ENCODE measurements at regions not wholly inside any gene's neighbourhood (a gene's known extent, or its start where the extent isn't known, plus 50 kb on each side); places are given as distances from the start of the nearest gene placed in this dataset.
"Not testable (repeated sequence)": the region's sequence is repeated elsewhere in the genome, so short reads cannot be mapped to it uniquely, and the experiment has no call there.

DNA sequence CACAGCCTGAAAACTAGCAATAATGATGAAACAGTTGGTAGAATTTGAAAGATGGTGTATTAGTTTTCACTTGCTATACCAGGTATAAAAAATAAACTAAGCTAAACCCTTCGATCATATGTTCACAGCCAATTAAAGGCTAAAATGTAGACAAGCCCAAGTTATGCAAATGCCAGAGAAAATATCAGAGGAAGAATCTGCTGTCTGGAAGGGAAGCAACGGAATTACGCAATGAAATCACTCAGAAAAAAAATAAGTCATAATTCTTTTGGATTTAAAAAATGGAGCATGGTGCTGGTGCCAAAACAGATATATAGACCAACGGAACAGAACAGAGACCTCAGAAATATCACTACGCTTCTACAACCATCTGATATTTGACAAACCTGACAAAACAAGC, 108.3 kb downstream of the ARL4C start:
- no peaks in the 10 kb centered on the region for H3K36me3 ChIP-seq
- no peak overlapping the region for H3K27ac ChIP-seq
- DNase-seq (ENCODE audit: low spot score in 2 of 2) = no peak
- H3K4me3 ChIP-seq = no peak overlapping the region
- H3K27me3 ChIP-seq = no peaks in the 10 kb centered on the region
- no peak for TF ChIP-seq EP300 (IDR thresholded peaks at IDR 0.05)
- TF ChIP-seq POLR2A (IDR thresholded peaks at IDR 0.05) = no peak
- H3K4me1 ChIP-seq = no peaks in the 10 kb centered on the region
- WGBS, 2 donors = 83 to 84% methylated on average over 5 of the region's 5 CpGs
- peaks cover 0 to 5% (median 0%) of the 10 kb centered on the region in 4 donors for H3K9me3 ChIP-seq

- no peak for DNase-seq (ENCODE audit: low spot score in 2 of 2)
- 80 to 85% methylated on average over 7 to 8 of the region's 8 CpGs for WGBS, 2 donors
- Histone ChIP-seq H3K4me3 (no peak overlapping the region), H3K9me3 (peaks cover 0 to 5% (median 0%) of the 10 kb centered on the region in 4 donors), H3K27ac (no peak overlapping the region), H3K36me3 (no peaks in the 10 kb centered on the region), H3K4me1 (no peaks in the 10 kb centered on the region), H3K27me3 (no peaks in the 10 kb centered on the region)
- TF ChIP-seq EP300 (IDR thresholded peaks at IDR 0.05) = no peak
- TF ChIP-seq POLR2A (IDR thresholded peaks at IDR 0.05) = no peak
- no peak for TF ChIP-seq CTCF (IDR thresholded peaks at IDR 0.05)
Measured at GRCh38 chr2:234386971-234387370, 109.9 kb downstream of the ARL4C start.

GRCh38 chr2:234382131-234382530, 114.8 kb downstream of the ARL4C start:
- Histone ChIP-seq H3K4me3 (no peak overlapping the region), H3K36me3 (no peaks in the 10 kb centered on the region), H3K27me3 (no peaks in the 10 kb centered on the region), H3K9me3 (no peaks in the 10 kb centered on the region), H3K4me1 (peaks cover 0 to 11% (median 0%) of the 10 kb centered on the region in 4 donors), H3K27ac (no peak overlapping the region)
- DNase-seq (ENCODE audit: low spot score in 2 of 2) = no peak
- TF ChIP-seq EP300 (IDR thresholded peaks at IDR 0.05) (no peak), CTCF (IDR thresholded peaks at IDR 0.05) (no peak), POLR2A (IDR thresholded peaks at IDR 0.05) (no peak)

- not testable (repeated sequence) for H3K36me3 ChIP-seq; H3K4me3 ChIP-seq; H3K9me3 ChIP-seq; H3K27me3 ChIP-seq; DNase-seq (ENCODE audit: low spot score in 2 of 2); H3K27ac ChIP-seq
- peaks cover 0 to 15% (median 0%) of the 10 kb centered on the region in 4 donors for H3K4me1 ChIP-seq
- 82 to 95% methylated on average over 2 of the region's 2 CpGs for WGBS, 2 donors
Measured at GRCh38 chr2:234378958-234379357, 117.9 kb downstream of the ARL4C start.

DNA sequence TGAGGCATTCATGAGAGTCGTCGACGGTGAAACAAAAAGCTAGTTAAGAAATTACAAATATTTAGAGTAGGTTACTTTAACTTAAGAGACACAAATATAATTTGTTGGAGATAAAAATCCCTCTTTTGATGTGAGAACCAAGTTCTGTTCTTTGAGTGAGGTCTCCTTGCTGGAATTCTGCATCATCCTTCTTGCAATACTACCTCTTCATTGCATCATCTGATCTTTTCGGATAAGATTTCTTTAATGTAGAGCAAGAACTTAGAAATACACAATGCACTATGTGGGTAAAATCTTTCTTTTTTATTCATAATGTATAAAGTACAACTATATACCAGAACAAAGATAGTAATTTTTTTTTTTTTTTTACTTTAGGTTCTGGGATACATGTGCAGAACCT, 118.4 kb downstream of the ARL4C start:
- no peaks in the 10 kb centered on the region for H3K36me3 ChIP-seq
- no peaks in the 10 kb centered on the region for H3K9me3 ChIP-seq
- no peaks in the 10 kb centered on the region for H3K27me3 ChIP-seq
- TF ChIP-seq POLR2A (IDR thresholded peaks at IDR 0.05) = no peak
- TF ChIP-seq CTCF (IDR thresholded peaks at IDR 0.05) = no peak
- TF ChIP-seq EP300 (IDR thresholded peaks at IDR 0.05) = no peak
- no peak overlapping the region for H3K4me3 ChIP-seq
- DNase-seq (ENCODE audit: low spot score in 2 of 2) = no peak
- H3K4me1 ChIP-seq = peaks cover 0 to 15% (median 0%) of the 10 kb centered on the region in 4 donors
- H3K27ac ChIP-seq = peak overlapping the region in 1 of 4 donors; percentile 70
- 73 to 79% methylated on average over 4 of the region's 4 CpGs for WGBS, 2 donors

DNA sequence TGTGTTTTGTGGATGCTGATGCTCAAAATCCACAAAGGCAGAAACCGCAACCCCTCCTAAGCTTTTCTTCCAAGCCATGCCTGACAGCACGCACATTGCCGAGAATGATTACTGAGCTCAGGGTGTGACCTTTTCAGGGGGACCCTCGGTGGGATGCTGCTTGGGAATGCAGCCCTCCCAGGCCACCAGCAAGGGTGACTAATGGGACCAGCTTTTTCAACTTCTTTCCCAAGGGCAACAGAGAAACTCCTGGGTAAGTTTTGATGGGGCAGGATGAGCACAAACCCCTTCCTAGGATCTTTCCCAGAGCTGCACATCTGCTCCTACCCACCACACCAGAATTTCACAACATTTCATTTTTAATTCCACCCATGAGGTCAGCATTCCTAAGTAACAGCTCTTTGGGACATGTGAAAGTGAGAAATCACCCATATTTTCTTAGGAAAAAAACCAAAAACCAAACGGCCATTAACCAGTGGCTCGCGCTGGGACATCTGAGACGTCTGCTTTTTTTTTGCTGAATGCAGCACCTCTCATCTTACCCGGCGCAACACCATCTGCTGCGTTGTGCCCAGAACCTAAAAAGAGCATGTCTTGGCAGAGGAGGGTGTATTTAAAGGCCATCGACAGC, 119.0 kb downstream of the ARL4C start:
- 22 to 36% methylated on average over 12 of the region's 12 CpGs for WGBS, 2 donors
- Histone ChIP-seq H3K9me3 (no peaks in the 10 kb centered on the region), H3K36me3 (no peaks in the 10 kb centered on the region), H3K4me3 (no peak overlapping the region), H3K4me1 (peaks cover 0 to 15% (median 0%) of the 10 kb centered on the region in 4 donors), H3K27me3 (no peaks in the 10 kb centered on the region), H3K27ac (peak overlapping the region in 1 of 4 donors; percentile 70)
- DNase-seq (ENCODE audit: low spot score in 2 of 2) = peak in 1 of 2 donors; percentile 32
- TF ChIP-seq EP300 (IDR thresholded peaks at IDR 0.05) (peak in 1 of 2 donors; percentile 57), CTCF (IDR thresholded peaks at IDR 0.05) (no peak)
